ENCODE measurements at regions not wholly inside any gene's neighbourhood (a gene's known extent, or its start where the extent isn't known, plus 50 kb on each side); places are given as distances from the start of the nearest gene placed in this dataset.

- no peak overlapping the region for H3K4me3 ChIP-seq
- DNase-seq: no peak
- intact Hi-C loops (cut with DNase I; ENCODE audit: low total_unique reads): no loop called here
These were observed 466.2 kb downstream of the IRS1 start for GRCh38 chr2:226333388-226333787.

GRCh38 chr2:226330206-226330605, 469.4 kb downstream of the IRS1 start:
- Histone ChIP-seq H3K9me3 (no peaks in the 10 kb centered on the region), H3K27me3 (no peaks in the 10 kb centered on the region), H3K4me1 (no peaks in the 10 kb centered on the region), H3K27ac (no peak overlapping the region), H3K4me3 (no peak overlapping the region), H3K36me3 (no peaks in the 10 kb centered on the region)
- DNase-seq: no peak
- intact Hi-C loops (cut with DNase I; ENCODE audit: low total_unique reads): no loop called here
- TF ChIP-seq CTCF (IDR thresholded peaks at IDR 0.05): no peak

More at GRCh38 chr2:226333388-226333787, 466.2 kb downstream of the IRS1 start:
- Histone ChIP-seq H3K4me1 (no peaks in the 10 kb centered on the region), H3K27me3 (no peaks in the 10 kb centered on the region), H3K36me3 (no peaks in the 10 kb centered on the region), H3K27ac (no peak overlapping the region), H3K9me3 (no peaks in the 10 kb centered on the region)
- no peak for TF ChIP-seq CTCF (IDR thresholded peaks at IDR 0.05)

GRCh38 chr2:226329180-226329579, 470.4 kb downstream of the IRS1 start:
- Histone ChIP-seq H3K4me3 (no peak overlapping the region), H3K36me3 (no peaks in the 10 kb centered on the region), H3K9me3 (no peaks in the 10 kb centered on the region), H3K4me1 (no peaks in the 10 kb centered on the region), H3K27ac (no peak overlapping the region), H3K27me3 (no peaks in the 10 kb centered on the region)
- TF ChIP-seq CTCF (IDR thresholded peaks at IDR 0.05): no peak
- no peak for DNase-seq
- intact Hi-C loops (cut with DNase I; ENCODE audit: low total_unique reads): no loop called here

GRCh38 chr2:226327830-226328229, 471.8 kb downstream of the IRS1 start:
- no peaks in the 10 kb centered on the region for H3K4me1 ChIP-seq
- H3K9me3 ChIP-seq: no peaks in the 10 kb centered on the region
- no peak for TF ChIP-seq CTCF (IDR thresholded peaks at IDR 0.05)
- no peak for DNase-seq
- no peak overlapping the region for H3K27ac ChIP-seq
- H3K4me3 ChIP-seq: no peak overlapping the region
- no peaks in the 10 kb centered on the region for H3K36me3 ChIP-seq
- no peaks in the 10 kb centered on the region for H3K27me3 ChIP-seq
- intact Hi-C loops (cut with DNase I; ENCODE audit: low total_unique reads): no loop called here

GRCh38 chr2:226325526-226325925, 474.1 kb downstream of the IRS1 start:
- Histone ChIP-seq H3K27me3 (no peaks in the 10 kb centered on the region), H3K4me1 (no peaks in the 10 kb centered on the region), H3K9me3 (no peaks in the 10 kb centered on the region), H3K27ac (no peak overlapping the region), H3K36me3 (no peaks in the 10 kb centered on the region), H3K4me3 (no peak overlapping the region)
- intact Hi-C loops (cut with DNase I; ENCODE audit: low total_unique reads): no loop called here
- DNase-seq: no peak
- TF ChIP-seq CTCF (IDR thresholded peaks at IDR 0.05): no peak
